ENCODE measurements at regions not wholly inside any gene's neighbourhood (a gene's known extent, or its start where the extent isn't known, plus 50 kb on each side); places are given as distances from the start of the nearest gene placed in this dataset.
"Not testable (repeated sequence)": the region's sequence is repeated elsewhere in the genome, so short reads cannot be mapped to it uniquely, and the experiment has no call there.

- Mint-ChIP-seq H3K9me3 (ENCODE audit: low read depth) (no peaks in the 10 kb centered on the region), H3K36me3 (ENCODE audit: insufficient read depth) (no peaks in the 10 kb centered on the region), H3K4me1 (ENCODE audit: low read depth) (peaks cover 9% of the 10 kb centered on the region), H3K27me3 (no peaks in the 10 kb centered on the region), H3K27ac (no peak overlapping the region), H3K4me3 (ENCODE audit: low read depth) (no peak overlapping the region)
- DNase-seq (ENCODE audit: low spot score, unreplicated experiment): no peak
- TF ChIP-seq, protein P1, sequence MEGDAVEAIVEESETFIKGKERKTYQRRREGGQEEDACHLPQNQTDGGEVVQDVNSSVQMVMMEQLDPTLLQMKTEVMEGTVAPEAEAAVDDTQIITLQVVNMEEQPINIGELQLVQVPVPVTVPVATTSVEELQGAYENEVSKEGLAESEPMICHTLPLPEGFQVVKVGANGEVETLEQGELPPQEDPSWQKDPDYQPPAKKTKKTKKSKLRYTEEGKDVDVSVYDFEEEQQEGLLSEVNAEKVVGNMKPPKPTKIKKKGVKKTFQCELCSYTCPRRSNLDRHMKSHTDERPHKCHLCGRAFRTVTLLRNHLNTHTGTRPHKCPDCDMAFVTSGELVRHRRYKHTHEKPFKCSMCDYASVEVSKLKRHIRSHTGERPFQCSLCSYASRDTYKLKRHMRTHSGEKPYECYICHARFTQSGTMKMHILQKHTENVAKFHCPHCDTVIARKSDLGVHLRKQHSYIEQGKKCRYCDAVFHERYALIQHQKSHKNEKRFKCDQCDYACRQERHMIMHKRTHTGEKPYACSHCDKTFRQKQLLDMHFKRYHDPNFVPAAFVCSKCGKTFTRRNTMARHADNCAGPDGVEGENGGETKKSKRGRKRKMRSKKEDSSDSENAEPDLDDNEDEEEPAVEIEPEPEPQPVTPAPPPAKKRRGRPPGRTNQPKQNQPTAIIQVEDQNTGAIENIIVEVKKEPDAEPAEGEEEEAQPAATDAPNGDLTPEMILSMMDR (IDR thresholded peaks at IDR 0.05; ENCODE audit: unreplicated experiment): no peak
Measured at GRCh38 chr3:20563251-20563650, 377.2 kb upstream of the SGO1 start.

DNA sequence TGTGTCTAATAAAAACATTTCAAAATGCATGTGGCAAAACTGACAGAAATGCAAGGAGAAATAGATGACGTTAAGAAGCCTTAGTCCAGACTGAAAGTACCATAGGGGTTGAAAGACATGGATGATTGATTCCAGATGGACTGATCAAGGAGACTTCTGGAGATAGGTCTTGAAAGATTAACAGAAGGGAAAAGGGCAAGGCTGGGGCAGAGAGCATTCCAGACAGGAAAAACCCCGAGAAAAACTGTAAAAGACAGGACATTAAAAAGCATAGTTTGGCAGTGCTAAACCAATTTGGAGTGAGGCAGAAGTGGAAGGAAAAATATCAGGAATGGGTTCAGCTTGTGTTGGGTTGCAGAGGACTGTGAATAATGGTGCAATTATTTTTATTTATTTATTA, 375.2 kb upstream of the SGO1 start:
- peaks cover 20% of the 10 kb centered on the region for H3K4me1 Mint-ChIP-seq (ENCODE audit: low read depth)
- TF ChIP-seq, protein P1 (IDR thresholded peaks at IDR 0.05; ENCODE audit: unreplicated experiment): no peak
- no peaks in the 10 kb centered on the region for H3K9me3 Mint-ChIP-seq (ENCODE audit: low read depth)
- H3K27ac Mint-ChIP-seq: no peak overlapping the region
- H3K4me3 Mint-ChIP-seq (ENCODE audit: low read depth): no peak overlapping the region
- no peaks in the 10 kb centered on the region for H3K36me3 Mint-ChIP-seq (ENCODE audit: insufficient read depth)
- no peaks in the 10 kb centered on the region for H3K27me3 Mint-ChIP-seq
- DNase-seq (ENCODE audit: low spot score, unreplicated experiment): no peak

DNA sequence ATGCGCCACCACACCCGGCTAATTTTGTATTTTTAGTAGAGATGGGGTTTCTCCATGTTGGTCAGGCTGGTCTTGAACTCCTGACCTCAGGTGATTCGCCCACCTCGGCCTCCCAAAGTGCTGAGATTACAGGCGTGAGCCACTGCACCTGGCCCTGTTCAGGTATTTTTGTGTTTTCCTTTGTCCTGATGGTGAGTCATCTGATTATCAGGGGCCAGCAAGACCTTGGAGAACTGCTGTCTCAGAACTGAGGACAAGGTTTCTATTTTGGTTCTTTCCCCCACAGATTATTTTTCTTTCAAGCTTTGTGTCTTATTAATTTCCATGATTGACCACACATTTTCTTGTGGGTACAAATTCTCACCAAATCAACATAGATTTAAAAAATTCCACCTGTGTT, 374.4 kb upstream of the SGO1 start:
- not testable (repeated sequence) for H3K9me3 Mint-ChIP-seq (ENCODE audit: low read depth); H3K36me3 Mint-ChIP-seq (ENCODE audit: insufficient read depth); H3K27me3 Mint-ChIP-seq; H3K27ac Mint-ChIP-seq; H3K4me3 Mint-ChIP-seq (ENCODE audit: low read depth); DNase-seq (ENCODE audit: low spot score, unreplicated experiment)
- H3K4me1 Mint-ChIP-seq (ENCODE audit: low read depth): peaks cover 20% of the 10 kb centered on the region

- Mint-ChIP-seq H3K27me3 (no peaks in the 10 kb centered on the region), H3K27ac (no peak overlapping the region), H3K36me3 (ENCODE audit: insufficient read depth) (no peaks in the 10 kb centered on the region), H3K4me1 (ENCODE audit: low read depth) (peaks cover 20% of the 10 kb centered on the region), H3K9me3 (ENCODE audit: low read depth) (no peaks in the 10 kb centered on the region), H3K4me3 (ENCODE audit: low read depth) (no peak overlapping the region)
- no peak for DNase-seq (ENCODE audit: low spot score, unreplicated experiment)
- TF ChIP-seq, protein P1 (IDR thresholded peaks at IDR 0.05; ENCODE audit: unreplicated experiment): no peak
Measured at GRCh38 chr3:20558161-20558560, 372.2 kb upstream of the SGO1 start.

DNA sequence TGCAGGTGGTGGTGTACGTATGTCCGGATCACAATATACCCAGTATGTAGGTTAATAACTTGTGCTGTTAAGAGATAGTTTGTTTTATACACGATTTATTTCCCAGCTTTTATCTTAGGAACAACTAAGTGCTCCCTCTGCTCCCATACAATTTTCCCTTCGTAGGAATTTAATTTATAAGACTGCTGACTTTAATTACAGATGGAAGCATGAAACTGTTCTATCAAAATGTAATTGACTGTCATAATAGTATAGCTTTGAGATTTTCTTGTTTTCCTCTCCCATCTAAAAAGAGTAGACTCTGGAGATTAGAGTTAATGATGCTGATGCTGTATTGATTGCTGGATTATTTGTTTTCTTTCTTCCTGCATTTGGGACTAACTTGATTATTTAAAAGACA, 370.7 kb upstream of the SGO1 start:
- no peaks in the 10 kb centered on the region for H3K36me3 Mint-ChIP-seq (ENCODE audit: insufficient read depth)
- peaks cover 20% of the 10 kb centered on the region for H3K4me1 Mint-ChIP-seq (ENCODE audit: low read depth)
- DNase-seq (ENCODE audit: low spot score, unreplicated experiment): no peak
- no peak overlapping the region for H3K4me3 Mint-ChIP-seq (ENCODE audit: low read depth)
- no peaks in the 10 kb centered on the region for H3K27me3 Mint-ChIP-seq
- H3K27ac Mint-ChIP-seq: no peak overlapping the region
- TF ChIP-seq, protein P1 (IDR thresholded peaks at IDR 0.05; ENCODE audit: unreplicated experiment): no peak
- H3K9me3 Mint-ChIP-seq (ENCODE audit: low read depth): no peaks in the 10 kb centered on the region

DNA sequence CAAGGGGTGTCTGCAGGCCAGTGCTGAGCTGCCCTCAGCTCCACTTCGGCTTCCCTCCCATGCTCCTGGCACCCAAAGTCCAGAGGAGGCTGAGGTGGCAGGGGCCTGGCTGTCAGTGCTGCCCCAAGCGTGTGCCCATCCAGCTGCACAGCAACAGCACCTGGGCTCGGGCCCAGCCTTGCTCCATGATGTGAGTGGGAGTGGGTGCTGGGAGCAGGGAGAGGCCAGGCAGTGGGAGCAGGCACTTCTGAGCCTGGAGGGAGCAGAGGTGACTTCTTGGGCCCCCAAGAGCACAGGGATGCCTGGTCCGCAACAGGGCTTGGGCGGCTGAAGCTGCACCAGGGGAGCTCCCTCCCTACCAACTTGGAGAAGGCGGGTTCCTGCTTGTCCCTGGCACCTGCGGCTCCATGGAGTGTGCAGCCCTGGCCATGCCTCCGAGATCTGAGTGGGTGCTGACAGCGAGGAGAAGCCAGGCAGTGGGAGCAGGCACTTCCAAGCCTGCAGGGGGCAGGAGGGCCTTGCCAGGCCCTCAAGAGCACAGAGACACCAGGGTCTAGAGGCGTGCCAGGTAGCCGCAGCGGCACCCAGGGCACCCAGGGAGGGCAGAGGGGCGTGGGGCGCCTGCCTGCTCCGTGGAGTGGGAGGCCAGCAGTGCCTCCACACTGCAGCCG, 366.7 kb upstream of the SGO1 start:
- no peak overlapping the region for H3K27ac Mint-ChIP-seq

DNA sequence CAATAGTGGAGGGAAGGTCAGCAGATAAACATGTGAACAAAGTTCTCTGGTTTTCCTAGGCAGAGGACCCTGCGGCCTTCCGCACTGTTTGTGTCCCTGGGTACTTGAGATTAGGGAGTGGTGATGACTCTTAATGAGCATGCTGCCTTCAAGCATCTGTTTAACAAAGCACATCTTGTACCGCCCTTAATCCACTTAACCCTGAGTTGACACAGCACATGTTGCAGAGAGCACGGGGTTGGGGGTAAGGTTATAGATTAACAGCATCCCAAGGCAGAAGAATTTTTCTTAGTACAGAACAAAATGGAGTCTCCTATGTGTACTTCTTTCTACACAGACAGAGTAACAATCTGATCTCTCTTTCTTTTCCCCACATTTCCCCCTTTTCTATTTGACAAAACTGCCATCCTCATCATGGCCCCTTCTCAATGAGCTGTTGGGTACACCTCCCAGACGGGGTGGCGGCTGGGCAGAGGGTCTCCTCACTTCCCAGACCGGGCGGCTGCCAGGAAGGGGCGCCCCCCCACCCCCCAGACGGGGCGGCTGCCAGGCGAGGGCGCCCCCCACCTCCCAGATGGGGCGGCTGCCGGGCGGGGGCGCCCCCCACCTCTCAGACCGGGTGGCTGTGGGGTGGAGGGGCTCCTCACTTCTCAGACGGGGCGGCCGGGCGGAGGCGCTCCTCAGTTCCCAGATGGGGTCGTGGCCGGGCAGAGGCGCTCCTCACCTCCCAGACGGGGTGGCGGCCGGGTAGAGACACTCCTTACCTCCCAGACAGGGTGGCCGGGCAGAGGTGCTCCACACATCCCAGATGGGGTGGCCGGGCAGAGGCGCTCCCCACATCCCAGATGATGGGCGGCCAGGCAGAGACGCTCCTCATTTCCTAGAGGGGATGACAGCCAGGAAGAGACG, 361.6 kb upstream of the SGO1 start:
- H3K27me3 Mint-ChIP-seq; H3K27ac Mint-ChIP-seq; H3K36me3 Mint-ChIP-seq (ENCODE audit: insufficient read depth); H3K9me3 Mint-ChIP-seq (ENCODE audit: low read depth); H3K4me3 Mint-ChIP-seq (ENCODE audit: low read depth); DNase-seq (ENCODE audit: low spot score, unreplicated experiment); H3K4me1 Mint-ChIP-seq (ENCODE audit: low read depth): not testable (repeated sequence)

More for the DNA sequence above, 366.7 kb upstream of the SGO1 start:
- no peak for DNase-seq (ENCODE audit: low spot score, unreplicated experiment)
- TF ChIP-seq, protein P1 (IDR thresholded peaks at IDR 0.05; ENCODE audit: unreplicated experiment): no peak
- H3K4me1 Mint-ChIP-seq (ENCODE audit: low read depth): peaks cover 7% of the 10 kb centered on the region
- H3K27me3 Mint-ChIP-seq: no peaks in the 10 kb centered on the region
- H3K4me3 Mint-ChIP-seq (ENCODE audit: low read depth): no peak overlapping the region
- no peaks in the 10 kb centered on the region for H3K9me3 Mint-ChIP-seq (ENCODE audit: low read depth)
- H3K36me3 Mint-ChIP-seq (ENCODE audit: insufficient read depth): no peaks in the 10 kb centered on the region

All from progenitor cell of endocrine pancreas (in vitro differentiated cells).